SH-SY5Y (cell line): ENCODE measurements at regions not wholly inside any gene's neighbourhood (a gene's known extent, or its start where the extent isn't known, plus 50 kb on each side); places are given as distances from the start of the nearest gene placed in this dataset.

ENCODE experiments used
- GATA2 ChIP-seq: IDR thresholded peaks from 2 replicates; pipeline ENCODE4 v1.6.1; 2011; ENCODE audit warnings: mild to moderate bottlenecking, low read depth, low read length
- GATA3 ChIP-seq: IDR thresholded peaks from 2 replicates; pipeline ENCODE4 v1.6.1; 2011; ENCODE audit warnings: low read depth, mild to moderate bottlenecking, low read length, moderate library complexity

DNA sequence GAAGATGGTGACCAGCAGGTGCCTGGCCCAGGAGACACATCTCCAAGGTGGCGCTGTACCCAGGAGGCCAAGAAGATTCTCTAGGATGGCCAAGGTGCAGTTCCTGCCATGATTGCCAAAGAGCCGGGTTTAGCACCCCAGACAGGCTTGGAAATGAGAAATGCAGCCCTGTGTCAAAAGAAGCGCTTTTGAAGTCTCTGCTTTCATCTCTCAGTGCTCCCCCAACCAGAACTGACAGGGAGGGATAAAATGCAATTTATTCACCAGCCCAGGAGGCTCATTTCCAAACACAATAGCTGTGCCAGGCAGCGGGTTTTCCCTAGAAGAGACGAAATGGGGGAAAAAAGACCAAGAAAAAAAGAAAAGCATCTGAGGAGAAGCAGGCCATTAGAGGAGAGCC, 195.9 kb upstream of the NCAM1 start:
- TF ChIP-seq GATA2 (no peak), GATA3 (no peak)
